ENCODE measurements at regions not wholly inside any gene's neighbourhood (a gene's known extent, or its start where the extent isn't known, plus 50 kb on each side); places are given as distances from the start of the nearest gene placed in this dataset.

- TF ChIP-seq, protein P1, sequence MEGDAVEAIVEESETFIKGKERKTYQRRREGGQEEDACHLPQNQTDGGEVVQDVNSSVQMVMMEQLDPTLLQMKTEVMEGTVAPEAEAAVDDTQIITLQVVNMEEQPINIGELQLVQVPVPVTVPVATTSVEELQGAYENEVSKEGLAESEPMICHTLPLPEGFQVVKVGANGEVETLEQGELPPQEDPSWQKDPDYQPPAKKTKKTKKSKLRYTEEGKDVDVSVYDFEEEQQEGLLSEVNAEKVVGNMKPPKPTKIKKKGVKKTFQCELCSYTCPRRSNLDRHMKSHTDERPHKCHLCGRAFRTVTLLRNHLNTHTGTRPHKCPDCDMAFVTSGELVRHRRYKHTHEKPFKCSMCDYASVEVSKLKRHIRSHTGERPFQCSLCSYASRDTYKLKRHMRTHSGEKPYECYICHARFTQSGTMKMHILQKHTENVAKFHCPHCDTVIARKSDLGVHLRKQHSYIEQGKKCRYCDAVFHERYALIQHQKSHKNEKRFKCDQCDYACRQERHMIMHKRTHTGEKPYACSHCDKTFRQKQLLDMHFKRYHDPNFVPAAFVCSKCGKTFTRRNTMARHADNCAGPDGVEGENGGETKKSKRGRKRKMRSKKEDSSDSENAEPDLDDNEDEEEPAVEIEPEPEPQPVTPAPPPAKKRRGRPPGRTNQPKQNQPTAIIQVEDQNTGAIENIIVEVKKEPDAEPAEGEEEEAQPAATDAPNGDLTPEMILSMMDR (IDR thresholded peaks at IDR 0.05): no peak
- no peak for TF ChIP-seq EZH2 (IDR thresholded peaks at IDR 0.05; ENCODE audit: borderline replicate concordance, insufficient read depth, low read depth, low read length, poor library complexity, severe bottlenecking)
Measured at GRCh38 chr6:54044059-54044458, 67.2 kb upstream of the MLIP start.

Data from B cell (primary cell).